GM23338 (cell line): ENCODE measurements at regions not wholly inside any gene's neighbourhood (a gene's known extent, or its start where the extent isn't known, plus 50 kb on each side); places are given as distances from the start of the nearest gene placed in this dataset.

Experiments
- ATAC-seq: fragments of 200-7000 bp; cut with Tn5 transposase; 3 replicates; pipeline ENCODE4 v1.9.1; 2020
- DNase-seq: peaks from one replicate; pipeline ENCODE4 v3.0.0-alpha.2; 2015; ENCODE audit warnings: low spot score
- H2AFZ ChIP-seq: fragments of 200-600 bp; sonication (generic); 2 replicates; pipeline ENCODE4 v1.8.0; 2016; ENCODE audit warnings: antibody characterized with exemption, mild to moderate bottlenecking, moderate library complexity
- H3F3A ChIP-seq: fragments of 200-600 bp; sonication (generic); replicated peaks from 2 replicates; pipeline ENCODE4 v1.8.0; 2017; ENCODE audit warnings: antibody characterized with exemption, mixed run types, low read depth
- H3K27ac ChIP-seq: fragments of 200-600 bp; sonication (generic); 2 replicates; pipeline ENCODE4 v1.6.1; 2016; ENCODE audit warnings: low read depth
- H3K27me3 ChIP-seq: fragments of 200-600 bp; sonication (generic); 2 replicates; pipeline ENCODE4 v1.8.0; 2016; ENCODE audit warnings: mild to moderate bottlenecking, mixed run types, moderate library complexity; ENCODE audit not compliant: insufficient read depth
- H3K36me3 ChIP-seq: fragments of 200-600 bp; sonication (generic); 2 replicates; pipeline ENCODE4 v1.8.0; 2016; ENCODE audit warnings: mild to moderate bottlenecking; ENCODE audit not compliant: insufficient read depth
- H3K4me1 ChIP-seq: fragments of 200-600 bp; sonication (generic); 2 replicates; pipeline ENCODE4 v1.8.0; 2016; ENCODE audit warnings: mild to moderate bottlenecking, moderate library complexity; ENCODE audit not compliant: insufficient read depth
- H3K4me2 ChIP-seq: fragments of 200-600 bp; sonication (generic); 2 replicates; pipeline ENCODE4 v1.7.1; 2017; ENCODE audit warnings: mixed run types
- H3K4me3 ChIP-seq: fragments of 200-600 bp; sonication (generic); 2 replicates; pipeline ENCODE4 v1.6.1; 2016; ENCODE audit warnings: mixed run types
- H3K79me2 ChIP-seq: fragments of 200-600 bp; sonication (generic); replicated peaks from 2 replicates; pipeline ENCODE4 v1.8.0; 2017; ENCODE audit warnings: mild to moderate bottlenecking; ENCODE audit not compliant: insufficient read depth
- H3K9me2 ChIP-seq: fragments of 200-600 bp; sonication (generic); 2 replicates; pipeline ENCODE4 v1.8.0; 2017; ENCODE audit not compliant: insufficient read depth
- H4K20me1 ChIP-seq: fragments of 200-600 bp; sonication (generic); replicated peaks from 2 replicates; pipeline ENCODE4 v1.8.0; 2017; ENCODE audit warnings: mild to moderate bottlenecking; ENCODE audit not compliant: insufficient read depth
- H3K27ac Mint-ChIP-seq: 2 replicates; pipeline ENCODE4 v1.8.0; 2020; ENCODE audit warnings: inconsistent platforms, mild to moderate bottlenecking, moderate library complexity, mixed read lengths
- H3K27me3 Mint-ChIP-seq: 3 replicates; pipeline ENCODE4 v1.8.0; 2022; ENCODE audit warnings: low read depth, mild to moderate bottlenecking, moderate library complexity, mixed read lengths, inconsistent platforms; ENCODE audit not compliant: insufficient read depth, poor library complexity
- H3K36me3 Mint-ChIP-seq: 3 replicates; pipeline ENCODE4 v1.8.0; 2021; ENCODE audit warnings: low read depth, mild to moderate bottlenecking, inconsistent platforms, moderate library complexity, mixed read lengths
- H3K4me1 Mint-ChIP-seq: 3 replicates; pipeline ENCODE4 v1.8.0; 2020; ENCODE audit warnings: mild to moderate bottlenecking, inconsistent platforms, mixed read lengths
- H3K4me3 Mint-ChIP-seq: 3 replicates; pipeline ENCODE4 v1.8.0; 2021; ENCODE audit warnings: moderate library complexity, mild to moderate bottlenecking, inconsistent platforms, mixed read lengths
- H3K9me3 Mint-ChIP-seq: 3 replicates; pipeline ENCODE4 v1.8.0; 2020; ENCODE audit warnings: moderate library complexity, mild to moderate bottlenecking, inconsistent platforms, mixed read lengths
- CREB1 ChIP-seq: fragments of 250-450 bp; sonication (Bioruptor Pico); IDR thresholded peaks from 2 replicates; pipeline ENCODE4 v1.5.0; 2020; ENCODE audit warnings: low read depth, mild to moderate bottlenecking, moderate library complexity
- CTCF ChIP-seq, 2 experiments: fragments of 200-600 bp in 1 of 2; sonication (generic) in 1 of 2; conservative IDR thresholded peaks; 2 replicates each; pipeline versions ENCODE4 v1.5.1 to v1.6.1; 2016 to 2017; ENCODE audit warnings: antibody characterized with exemption in 2 of 2, low read depth in 2 of 2, mild to moderate bottlenecking in 2 of 2, moderate library complexity in 1 of 2
- ETS1 ChIP-seq: IDR thresholded peaks from 2 replicates; pipeline ENCODE4 v1.6.1; 2016; ENCODE audit warnings: antibody characterized with exemption
- EZH2 ChIP-seq: fragments of 200-600 bp; sonication (generic); IDR thresholded peaks from one replicate; pipeline ENCODE4 v1.8.0; 2017; ENCODE audit warnings: antibody characterized with exemption, mild to moderate bottlenecking, low read depth; ENCODE audit not compliant: unreplicated experiment
- EZH2phosphoT487 ChIP-seq: fragments of 200-600 bp; sonication (generic); IDR thresholded peaks from one replicate; pipeline ENCODE4 v1.8.1; 2018; ENCODE audit warnings: antibody characterized with exemption; ENCODE audit not compliant: unreplicated experiment
- JUNB ChIP-seq: IDR thresholded peaks from one replicate; pipeline ENCODE4 v1.6.1; 2016; ENCODE audit warnings: antibody characterized with exemption; ENCODE audit not compliant: unreplicated experiment
- NANOG ChIP-seq: IDR thresholded peaks from 2 replicates; pipeline ENCODE4 v1.6.1; 2016; ENCODE audit warnings: antibody characterized with exemption, borderline replicate concordance
- POLR2AphosphoS5 ChIP-seq: IDR thresholded peaks from 2 replicates; pipeline ENCODE4 v1.6.1; 2016; ENCODE audit warnings: antibody characterized with exemption, low read depth
- STAT1 ChIP-seq: IDR thresholded peaks from one replicate; pipeline ENCODE4 v1.6.1; 2016; ENCODE audit warnings: antibody characterized with exemption; ENCODE audit not compliant: unreplicated experiment
- ZNF114 ChIP-seq: fragments of 250-450 bp; sonication (Bioruptor Pico); IDR thresholded peaks from 2 replicates; pipeline ENCODE4 v1.5.0; 2020; ENCODE audit warnings: mild to moderate bottlenecking, moderate library complexity
- ZNF331 ChIP-seq: fragments of 250-450 bp; sonication (Bioruptor Pico); IDR thresholded peaks from 2 replicates; pipeline ENCODE4 v1.5.0; 2020; ENCODE audit warnings: low read depth, mild to moderate bottlenecking, moderate library complexity
- TF ChIP-seq, protein P1 (sequence below): IDR thresholded peaks from one replicate; pipeline ENCODE4 v1.6.1; 2018; ENCODE audit warnings: antibody characterized with exemption; ENCODE audit not compliant: unreplicated experiment

DNA sequence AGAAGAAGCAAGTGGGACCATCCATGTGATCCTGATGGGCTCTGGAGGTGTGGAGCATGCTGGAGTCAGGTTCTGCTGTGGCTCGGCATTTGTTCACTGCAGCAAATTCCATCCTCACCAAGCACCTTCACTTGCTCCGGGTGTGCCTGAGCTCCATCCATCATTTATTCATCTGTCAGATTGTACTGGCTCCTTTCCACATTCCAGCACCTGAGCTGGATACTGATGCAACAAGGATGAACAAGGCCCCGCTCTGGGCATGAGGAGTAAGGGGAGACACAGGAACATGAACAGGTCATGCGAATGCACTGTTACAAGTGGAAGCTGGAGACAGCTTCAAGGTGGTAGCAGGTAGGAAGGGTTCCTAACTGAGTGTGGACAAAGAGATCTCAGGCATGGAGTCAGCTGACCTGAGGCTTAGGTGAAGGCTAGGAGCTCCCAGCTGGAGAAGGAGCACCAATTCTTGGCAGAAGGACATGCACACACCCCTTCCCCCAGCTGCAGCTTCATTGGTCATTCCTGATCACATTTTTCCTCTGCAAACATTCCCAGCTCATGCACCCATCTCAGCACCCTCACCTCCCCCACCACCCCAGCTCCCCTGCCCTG lies 133.7 kb upstream of the ZMIZ1 start:
- Histone ChIP-seq H3K36me3 (no peaks in the 10 kb centered on the region), H4K20me1 (no peaks in the 10 kb centered on the region), H3K27me3 (no peaks in the 10 kb centered on the region), H3K27ac (no peak overlapping the region), H3K9me2 (no peaks in the 10 kb centered on the region; the same call in 1 of the 2 replicates), H3K4me1 (peaks cover 9% of the 10 kb centered on the region), H2AFZ (no peak overlapping the region), H3F3A (no peaks in the 10 kb centered on the region), H3K79me2 (no peaks in the 10 kb centered on the region), H3K4me2 (no peak overlapping the region), H3K4me3 (no peak overlapping the region)
- no peak for ATAC-seq
- H3K27ac Mint-ChIP-seq = no peak overlapping the region
- no peaks in the 10 kb centered on the region for H3K9me3 Mint-ChIP-seq
- peaks cover 12% of the 10 kb centered on the region for H3K27me3 Mint-ChIP-seq
- H3K4me1 Mint-ChIP-seq = peaks cover 20% of the 10 kb centered on the region
- no peak for TF ChIP-seq EZH2
- no peak for TF ChIP-seq POLR2AphosphoS5
- TF ChIP-seq, protein P1, sequence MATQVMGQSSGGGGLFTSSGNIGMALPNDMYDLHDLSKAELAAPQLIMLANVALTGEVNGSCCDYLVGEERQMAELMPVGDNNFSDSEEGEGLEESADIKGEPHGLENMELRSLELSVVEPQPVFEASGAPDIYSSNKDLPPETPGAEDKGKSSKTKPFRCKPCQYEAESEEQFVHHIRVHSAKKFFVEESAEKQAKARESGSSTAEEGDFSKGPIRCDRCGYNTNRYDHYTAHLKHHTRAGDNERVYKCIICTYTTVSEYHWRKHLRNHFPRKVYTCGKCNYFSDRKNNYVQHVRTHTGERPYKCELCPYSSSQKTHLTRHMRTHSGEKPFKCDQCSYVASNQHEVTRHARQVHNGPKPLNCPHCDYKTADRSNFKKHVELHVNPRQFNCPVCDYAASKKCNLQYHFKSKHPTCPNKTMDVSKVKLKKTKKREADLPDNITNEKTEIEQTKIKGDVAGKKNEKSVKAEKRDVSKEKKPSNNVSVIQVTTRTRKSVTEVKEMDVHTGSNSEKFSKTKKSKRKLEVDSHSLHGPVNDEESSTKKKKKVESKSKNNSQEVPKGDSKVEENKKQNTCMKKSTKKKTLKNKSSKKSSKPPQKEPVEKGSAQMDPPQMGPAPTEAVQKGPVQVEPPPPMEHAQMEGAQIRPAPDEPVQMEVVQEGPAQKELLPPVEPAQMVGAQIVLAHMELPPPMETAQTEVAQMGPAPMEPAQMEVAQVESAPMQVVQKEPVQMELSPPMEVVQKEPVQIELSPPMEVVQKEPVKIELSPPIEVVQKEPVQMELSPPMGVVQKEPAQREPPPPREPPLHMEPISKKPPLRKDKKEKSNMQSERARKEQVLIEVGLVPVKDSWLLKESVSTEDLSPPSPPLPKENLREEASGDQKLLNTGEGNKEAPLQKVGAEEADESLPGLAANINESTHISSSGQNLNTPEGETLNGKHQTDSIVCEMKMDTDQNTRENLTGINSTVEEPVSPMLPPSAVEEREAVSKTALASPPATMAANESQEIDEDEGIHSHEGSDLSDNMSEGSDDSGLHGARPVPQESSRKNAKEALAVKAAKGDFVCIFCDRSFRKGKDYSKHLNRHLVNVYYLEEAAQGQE = no peak
- no peak for TF ChIP-seq ZNF114
- TF ChIP-seq EZH2phosphoT487 = no peak
- no peak for TF ChIP-seq ETS1
- H3K4me3 Mint-ChIP-seq = no peak overlapping the region
- no peak for DNase-seq
- no peaks in the 10 kb centered on the region for H3K36me3 Mint-ChIP-seq

- Histone ChIP-seq H3K79me2 (no peaks in the 10 kb centered on the region), H3K9me2 (no peaks in the 10 kb centered on the region), H3K4me3 (no peak overlapping the region), H3K4me2 (no peak overlapping the region), H3K27me3 (no peaks in the 10 kb centered on the region), H3K4me1 (peaks cover 9% of the 10 kb centered on the region), H3K27ac (no peak overlapping the region), H2AFZ (no peak overlapping the region), H4K20me1 (no peaks in the 10 kb centered on the region), H3F3A (no peaks in the 10 kb centered on the region), H3K36me3 (no peaks in the 10 kb centered on the region)
- Mint-ChIP-seq H3K4me3 (no peak overlapping the region), H3K27me3 (peaks cover 12% of the 10 kb centered on the region), H3K9me3 (no peaks in the 10 kb centered on the region), H3K36me3 (no peaks in the 10 kb centered on the region), H3K4me1 (peaks cover 20% of the 10 kb centered on the region), H3K27ac (no peak overlapping the region)
- DNase-seq (no peak), ATAC-seq (no peak)
- no peak for TF ChIP-seq ZNF114
- no peak for TF ChIP-seq ETS1
- no peak for TF ChIP-seq CTCF (conservative IDR thresholded peaks at IDR 0.05; ENCODE audit: low read depth in 2 of 2)
- no peak for TF ChIP-seq EZH2phosphoT487
- TF ChIP-seq NANOG = no peak
- TF ChIP-seq JUNB = no peak
- TF ChIP-seq CREB1 (CRISPR knock-in tag) = no peak
- no peak for TF ChIP-seq STAT1
- TF ChIP-seq, protein P1 = no peak
- no peak for TF ChIP-seq EZH2
- no peak for TF ChIP-seq ZNF331 (CRISPR knock-in tag)
These were observed 132.9 kb upstream of the ZMIZ1 start for GRCh38 chr10:78935697-78936407.
